Transverse colon (tissue), 4 donors: ENCODE measurements at regions not wholly inside any gene's neighbourhood (a gene's known extent, or its start where the extent isn't known, plus 50 kb on each side); places are given as distances from the start of the nearest gene placed in this dataset.

Source experiments
- POLR2AphosphoS5 ChIP-seq, 3 donors: sonication (generic); formaldehyde crosslinking; IDR thresholded peaks; one replicate each; pipeline ENCODE4 v1.6.1; 2016; ENCODE audit warnings: antibody characterized with exemption in 3 of 3
- TF ChIP-seq, protein P1 (sequence below), 5 experiments: fragments of 200-600 bp in 3 of 5; fragments of 450-650 bp in 2 of 5; sonication (generic) in 3 of 5; IDR thresholded peaks; 1 replicate in 2 of 5; 2 replicates in 3 of 5; pipeline ENCODE4 v1.5.1; 2016 to 2017; ENCODE audit warnings: antibody characterized with exemption in 5 of 5, inconsistent platforms in 3 of 5, mild to moderate bottlenecking in 2 of 5, moderate library complexity in 1 of 5

- TF ChIP-seq, protein P1, sequence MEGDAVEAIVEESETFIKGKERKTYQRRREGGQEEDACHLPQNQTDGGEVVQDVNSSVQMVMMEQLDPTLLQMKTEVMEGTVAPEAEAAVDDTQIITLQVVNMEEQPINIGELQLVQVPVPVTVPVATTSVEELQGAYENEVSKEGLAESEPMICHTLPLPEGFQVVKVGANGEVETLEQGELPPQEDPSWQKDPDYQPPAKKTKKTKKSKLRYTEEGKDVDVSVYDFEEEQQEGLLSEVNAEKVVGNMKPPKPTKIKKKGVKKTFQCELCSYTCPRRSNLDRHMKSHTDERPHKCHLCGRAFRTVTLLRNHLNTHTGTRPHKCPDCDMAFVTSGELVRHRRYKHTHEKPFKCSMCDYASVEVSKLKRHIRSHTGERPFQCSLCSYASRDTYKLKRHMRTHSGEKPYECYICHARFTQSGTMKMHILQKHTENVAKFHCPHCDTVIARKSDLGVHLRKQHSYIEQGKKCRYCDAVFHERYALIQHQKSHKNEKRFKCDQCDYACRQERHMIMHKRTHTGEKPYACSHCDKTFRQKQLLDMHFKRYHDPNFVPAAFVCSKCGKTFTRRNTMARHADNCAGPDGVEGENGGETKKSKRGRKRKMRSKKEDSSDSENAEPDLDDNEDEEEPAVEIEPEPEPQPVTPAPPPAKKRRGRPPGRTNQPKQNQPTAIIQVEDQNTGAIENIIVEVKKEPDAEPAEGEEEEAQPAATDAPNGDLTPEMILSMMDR (IDR thresholded peaks at IDR 0.05) = no peak
- TF ChIP-seq POLR2AphosphoS5 (IDR thresholded peaks at IDR 0.05) = no peak
Measured at GRCh38 chr10:57884407-57884806, 383.3 kb downstream of the IPMK start.
